ENCODE measurements at regions not wholly inside any gene's neighbourhood (a gene's known extent, or its start where the extent isn't known, plus 50 kb on each side); places are given as distances from the start of the nearest gene placed in this dataset.

DNA sequence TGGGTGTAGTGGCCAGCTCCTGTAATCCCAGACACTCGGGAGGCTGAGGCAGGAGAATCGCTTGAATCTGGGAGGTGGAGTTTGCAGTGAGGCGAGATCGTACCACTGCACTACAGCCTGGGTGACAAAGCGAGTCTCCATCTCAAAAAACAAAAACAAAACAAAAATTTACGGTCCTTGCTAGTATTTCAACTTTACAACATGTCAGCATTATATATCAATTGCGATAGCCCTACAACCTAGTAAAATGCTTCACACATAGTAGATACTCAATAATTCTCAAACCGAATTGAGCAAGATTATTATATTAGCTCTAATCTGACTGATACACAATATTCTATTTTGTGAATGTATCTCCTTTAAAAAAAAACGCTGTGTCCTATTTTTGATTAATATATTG is 1411.0 kb upstream of the WWC1 start:
- DNase-seq, result no peak

DNA sequence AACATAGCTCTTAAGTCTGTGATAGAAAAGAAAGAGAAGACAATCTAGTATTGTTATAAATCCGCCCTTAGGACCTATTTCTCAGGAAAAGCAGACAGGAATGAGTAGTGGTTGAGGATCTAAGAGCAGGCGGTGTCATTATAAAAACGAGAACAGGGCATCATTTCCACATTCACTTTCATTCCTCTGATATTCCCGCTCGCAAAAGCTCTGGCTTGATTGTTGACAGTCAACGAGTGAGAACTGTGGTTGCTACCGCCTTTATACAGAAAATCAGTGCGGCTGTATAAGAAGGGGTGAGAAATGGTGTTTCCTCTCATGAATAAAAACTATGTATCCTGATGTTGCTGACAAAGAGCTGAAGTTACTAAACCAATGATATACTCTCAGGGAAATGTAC is 1409.6 kb upstream of the WWC1 start:
- DNase-seq, result no peak

DNA sequence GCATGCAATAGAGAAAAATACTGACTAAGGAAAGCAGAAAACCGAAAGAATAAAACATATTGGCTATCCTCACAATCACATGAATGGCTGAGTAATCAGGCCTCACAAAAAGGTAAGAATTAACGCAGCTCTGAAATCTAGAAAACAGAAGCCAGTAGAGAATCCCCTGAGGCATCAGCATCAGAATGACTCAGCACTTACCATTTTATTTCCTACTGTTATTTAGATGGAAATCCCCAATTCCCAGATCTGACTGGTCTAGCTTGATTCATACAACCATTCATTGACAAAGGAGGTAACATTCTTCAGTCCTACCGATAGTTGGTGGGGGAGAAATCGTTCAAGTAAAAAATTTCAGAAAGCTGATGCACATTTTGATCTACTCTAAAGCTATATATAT is 1408.4 kb upstream of the WWC1 start:
- DNase-seq, result no peak

DNA sequence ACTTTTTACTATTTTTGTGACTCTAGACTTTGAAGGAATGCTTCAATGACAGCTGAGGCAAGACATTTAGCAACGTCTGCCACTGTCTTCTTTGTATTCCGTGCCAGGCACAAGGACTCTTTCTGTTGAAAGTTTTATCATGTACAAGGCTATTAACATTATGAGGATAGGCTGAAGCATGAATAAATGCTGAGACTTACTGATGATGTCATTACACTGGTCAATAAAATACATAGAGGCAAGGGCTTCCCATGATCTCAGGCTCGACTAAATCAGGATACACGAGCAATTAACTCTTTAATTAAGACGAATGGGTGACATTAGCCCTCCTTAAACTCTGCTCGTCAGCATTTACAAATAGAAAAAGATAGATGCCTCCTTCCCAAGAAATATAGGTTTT is 1393.3 kb upstream of the WWC1 start:
- no peak for DNase-seq

DNA sequence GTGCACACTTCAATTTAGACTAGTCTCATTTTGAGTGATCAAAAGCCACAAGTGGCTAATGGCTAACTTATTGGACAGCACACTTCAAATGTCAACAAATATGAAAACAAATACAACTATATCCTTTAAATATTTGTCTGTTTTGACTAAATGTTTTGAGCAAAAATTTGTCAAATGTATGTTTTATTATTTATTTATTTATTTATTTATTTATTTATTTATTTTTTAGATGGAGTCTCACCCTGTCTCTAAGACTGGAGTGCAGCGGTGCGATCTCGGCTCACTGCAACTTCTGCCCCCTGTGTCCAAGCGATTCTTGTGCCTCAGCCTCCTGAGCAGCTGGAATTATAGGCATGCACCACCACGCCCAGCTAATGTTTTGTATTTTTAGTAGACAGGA is 1392.1 kb upstream of the WWC1 start:
- DNase-seq, result no peak

DNA sequence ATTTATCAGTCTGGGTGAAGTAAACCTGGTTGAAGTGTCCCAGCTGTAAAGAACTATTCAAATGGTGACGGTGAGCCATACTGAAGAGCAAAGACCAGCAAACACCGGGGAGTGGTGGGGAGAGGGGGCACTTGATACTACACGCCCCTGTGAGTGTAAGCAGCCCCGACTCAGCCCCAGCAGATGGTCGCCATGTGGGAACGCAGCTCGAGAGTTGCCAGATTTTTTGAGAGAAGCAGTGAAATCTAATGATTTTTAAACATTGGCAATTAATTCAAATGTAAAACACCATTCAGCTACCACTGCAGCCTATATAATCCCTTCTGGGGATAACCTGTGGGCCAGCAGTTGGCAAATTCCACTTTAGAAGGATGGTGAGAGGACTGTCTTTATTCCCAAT is 1386.9 kb upstream of the WWC1 start:
- no peak for DNase-seq

DNA sequence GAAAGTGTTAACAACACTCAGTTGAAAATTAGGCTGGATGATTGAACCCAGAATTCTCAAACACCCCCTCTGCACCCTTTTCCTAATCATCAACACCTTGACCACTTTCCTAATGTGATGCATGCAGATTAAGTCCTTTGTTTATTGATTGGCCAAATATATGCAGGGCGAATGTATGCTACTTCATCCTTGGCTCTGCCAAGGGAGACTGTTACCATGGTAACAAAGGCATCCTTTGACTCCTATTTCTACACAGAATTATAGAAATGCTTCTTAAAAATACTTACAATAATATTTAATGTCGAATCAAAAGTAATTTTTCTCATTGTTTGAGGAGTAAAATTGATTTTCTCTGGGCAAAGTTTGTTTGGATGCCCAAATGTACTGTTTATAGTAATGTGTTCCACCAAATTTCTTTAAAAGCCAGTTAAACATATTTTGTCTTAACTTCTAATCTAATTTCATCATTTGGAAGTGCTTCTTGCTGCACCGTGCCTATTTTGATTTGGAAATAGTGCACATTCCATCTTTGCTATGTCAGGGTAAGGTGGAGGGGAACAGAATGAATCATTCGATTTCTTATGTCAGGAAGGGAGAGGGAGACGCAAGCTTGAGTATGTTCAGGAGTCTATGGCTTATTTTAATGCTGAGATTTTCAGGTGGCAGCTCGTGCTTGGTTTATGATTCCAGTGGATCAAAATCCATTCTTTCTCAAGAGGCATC is 1384.3 kb upstream of the WWC1 start:
- DNase-seq, result no peak

DNA sequence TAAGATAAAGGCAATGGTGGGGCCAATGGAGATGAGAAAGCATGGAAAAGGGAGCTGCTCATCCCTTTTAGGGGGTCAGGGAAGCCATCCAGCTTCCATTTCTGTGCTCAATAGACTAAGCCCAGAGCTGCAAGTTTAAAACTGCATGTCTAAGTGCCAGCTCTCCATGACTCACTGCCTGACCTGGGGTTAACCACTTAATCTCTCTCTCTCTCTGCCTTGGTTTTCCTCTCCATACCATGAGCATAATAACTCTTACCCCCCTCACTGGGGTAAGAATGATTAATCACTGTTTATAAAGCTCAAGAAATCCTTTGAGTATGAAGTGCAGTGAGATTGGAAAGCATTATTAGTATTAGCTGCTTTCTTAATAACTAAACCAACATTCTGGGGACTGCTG is 1382.4 kb upstream of the WWC1 start:
- DNase-seq, result no peak

DNA sequence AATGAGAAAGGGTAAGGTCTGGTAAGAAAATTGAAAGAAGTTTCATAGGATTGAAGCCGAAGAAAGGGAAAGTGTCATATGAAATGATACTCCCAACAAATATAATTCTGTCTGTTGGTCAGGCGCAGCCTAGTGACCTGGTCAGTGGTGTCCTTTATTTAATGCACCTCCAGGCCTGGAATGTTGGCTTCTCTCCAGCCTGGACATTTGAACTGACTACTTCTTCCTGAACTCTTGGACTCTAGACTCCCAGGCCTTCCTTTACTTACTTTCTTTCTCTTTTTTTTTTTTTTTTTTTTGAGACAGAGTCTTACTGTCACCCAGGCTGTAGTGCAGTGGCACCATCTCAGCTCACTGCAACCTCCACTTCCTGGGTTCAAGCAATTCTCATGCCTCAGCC is 1381.5 kb upstream of the WWC1 start:
- DNase-seq, result no peak

DNA sequence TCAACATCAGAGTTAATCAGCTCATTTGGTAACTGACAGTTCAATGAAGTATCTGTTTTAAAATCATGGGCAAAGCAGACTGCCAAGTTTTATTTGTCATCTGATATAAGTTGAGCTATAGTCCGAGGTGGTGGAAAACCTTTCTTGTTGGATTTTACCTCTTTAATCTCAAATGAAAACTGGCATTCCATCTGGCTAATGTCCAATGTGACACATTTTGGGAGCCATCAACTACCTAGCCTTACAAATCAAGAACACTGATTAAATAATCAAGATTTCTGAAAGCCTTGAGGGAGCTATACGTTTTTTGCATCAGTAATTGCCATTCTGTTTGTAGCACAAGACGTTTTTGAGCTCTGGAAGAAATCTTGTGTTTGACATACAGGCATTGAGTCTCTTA is 1380.5 kb upstream of the WWC1 start:
- DNase-seq, result no peak

DNA sequence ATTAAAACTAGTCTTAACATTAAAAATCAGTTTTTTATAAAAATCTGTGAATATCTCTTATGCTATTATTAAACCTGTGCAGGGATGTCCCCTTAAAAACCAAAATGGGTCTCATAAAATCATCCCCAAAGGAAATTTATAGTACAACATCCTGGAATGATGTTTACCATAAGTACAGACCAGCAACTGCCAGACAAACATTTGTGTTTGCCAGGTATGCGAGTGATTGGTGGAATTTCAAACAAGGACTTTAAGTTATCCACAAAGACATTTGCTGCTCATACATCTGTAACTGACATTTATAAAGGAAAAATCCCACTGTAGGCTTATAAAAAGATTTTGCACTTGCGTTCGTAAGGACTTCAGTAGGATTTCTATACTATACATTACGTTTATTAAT is 1375.4 kb upstream of the WWC1 start:
- DNase-seq, result no peak

DNA sequence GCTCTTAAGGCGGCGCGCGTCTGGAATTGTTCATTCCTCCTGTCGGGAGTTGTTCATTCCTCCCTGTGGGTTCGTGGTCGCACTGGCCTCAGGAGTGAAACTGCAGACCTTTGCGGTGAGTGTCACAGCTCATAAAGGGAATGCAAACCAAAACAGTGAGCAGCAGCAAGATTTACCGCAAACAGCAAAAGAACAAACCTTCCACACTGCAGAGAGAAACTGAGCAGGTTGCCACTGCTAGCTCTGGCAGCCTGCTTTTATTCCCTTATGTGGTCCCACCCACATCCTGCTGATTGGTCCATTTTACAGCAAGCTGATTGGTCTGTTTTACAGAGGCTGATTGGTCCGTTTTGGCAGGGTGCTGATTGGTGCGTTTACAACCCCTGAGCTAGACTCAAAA is 1365.3 kb upstream of the WWC1 start:
- no peak for DNase-seq

DNA sequence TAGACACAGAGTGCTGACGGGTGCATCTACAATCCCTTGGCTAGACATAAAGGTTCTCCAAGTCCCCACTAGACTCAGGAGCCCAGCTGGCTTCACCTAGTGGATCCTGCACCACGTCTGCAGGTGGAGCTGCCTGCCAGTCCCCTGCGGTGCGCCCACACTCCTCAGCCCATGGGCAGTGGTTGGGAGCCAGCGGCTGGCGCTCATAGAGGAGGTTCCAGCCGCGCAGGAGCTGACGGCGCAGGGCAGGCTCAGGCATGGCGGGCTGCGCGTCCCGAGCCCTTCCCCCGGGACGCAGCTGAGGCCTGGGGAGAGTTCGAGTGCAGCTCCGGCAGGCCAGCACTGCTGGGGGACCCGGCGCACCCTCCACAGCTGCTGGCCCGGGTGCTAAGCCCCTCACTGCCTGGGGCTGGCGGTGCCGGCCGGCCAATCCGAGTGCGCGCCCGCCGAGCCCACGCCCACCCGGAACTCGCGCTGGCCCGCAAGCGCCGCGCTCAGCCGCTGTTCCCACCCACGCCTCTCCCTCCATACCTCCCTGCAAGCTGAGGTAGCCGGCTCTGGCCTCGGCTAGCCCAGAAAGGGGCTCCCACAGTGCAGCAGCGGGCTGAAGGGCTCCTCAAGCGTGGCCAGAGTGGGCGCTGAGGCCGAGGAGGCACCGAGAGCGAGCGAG is 1364.5 kb upstream of the WWC1 start:
- DNase-seq, result peak; percentile 4

DNA sequence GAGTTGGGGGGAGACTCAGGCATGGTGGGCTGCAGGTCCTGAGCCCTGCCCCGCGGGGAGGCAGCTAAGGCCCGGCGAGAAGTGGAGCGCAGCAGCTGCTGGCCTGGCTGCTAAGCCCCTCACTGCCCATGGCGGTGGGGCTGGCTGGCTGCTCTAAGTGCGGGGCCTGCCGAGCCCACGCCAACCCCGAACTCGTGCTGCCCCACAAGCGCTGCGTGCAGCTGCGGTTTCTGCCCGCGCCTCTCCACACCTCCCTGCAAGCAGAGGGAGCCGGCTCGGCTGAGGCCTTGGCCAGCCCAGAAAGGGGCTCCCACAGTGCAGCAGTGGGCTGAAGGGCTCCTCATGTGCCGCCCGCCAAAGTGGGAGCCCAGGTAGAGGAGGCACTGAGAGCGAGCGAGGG is 1355.1 kb upstream of the WWC1 start:
- DNase-seq, result no peak

DNA sequence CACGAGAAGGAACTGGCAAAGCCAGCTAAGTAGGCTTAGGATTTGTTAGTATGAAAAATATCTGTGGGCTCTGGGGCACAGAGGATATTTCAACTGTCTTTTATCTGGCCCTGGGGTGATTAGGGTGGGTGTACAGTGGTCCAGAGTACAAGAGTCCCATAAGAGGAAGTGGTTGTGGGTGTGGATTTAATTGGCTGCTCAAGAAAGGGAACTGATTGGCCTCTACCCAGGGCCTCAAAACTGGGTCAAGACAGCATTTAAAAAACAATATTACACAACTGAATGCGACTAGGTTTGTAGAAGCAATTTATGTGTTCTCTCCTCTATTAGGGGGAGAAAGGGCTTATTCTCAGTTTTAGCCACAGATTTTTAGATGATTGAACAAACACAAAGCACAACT is 1353.4 kb upstream of the WWC1 start:
- no peak for DNase-seq

DNA sequence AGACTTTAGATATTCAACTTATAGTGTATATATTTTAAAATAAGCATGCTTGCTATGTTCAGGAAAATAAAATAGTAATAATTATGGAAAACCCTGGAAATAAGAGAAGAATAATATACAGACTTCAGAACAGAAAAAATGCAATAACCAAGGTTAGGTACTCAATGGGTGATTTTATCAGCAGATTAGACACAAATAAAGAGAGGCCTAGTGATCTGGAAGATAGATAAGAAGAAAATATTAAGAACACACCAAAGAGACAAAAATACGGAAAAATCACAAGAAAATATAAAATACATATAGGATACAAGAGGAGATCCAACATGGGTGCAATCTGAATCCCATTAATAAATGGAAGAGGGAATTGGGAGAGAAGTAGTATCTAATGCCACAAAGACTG is 1348.5 kb upstream of the WWC1 start:
- no peak for DNase-seq

DNA sequence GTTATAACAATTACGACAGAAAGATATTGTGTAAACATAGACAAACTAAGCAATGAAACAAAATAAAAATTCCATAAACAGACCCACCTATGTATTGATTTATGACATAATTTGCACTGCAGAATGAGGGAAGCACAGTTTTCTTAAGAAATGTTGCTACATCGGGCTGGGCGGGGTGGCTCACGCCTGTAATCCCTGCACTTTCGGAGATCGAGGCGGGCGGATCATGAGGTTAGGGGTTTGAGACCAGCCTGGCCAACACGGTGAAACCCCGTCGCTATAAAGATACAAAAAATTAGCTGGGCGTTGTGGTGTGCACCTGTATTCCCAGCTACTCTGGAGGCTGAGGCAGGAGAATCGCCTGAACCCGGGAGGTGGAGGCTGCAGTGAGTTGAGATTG is 1344.4 kb upstream of the WWC1 start:
- DNase-seq, result no peak

DNA sequence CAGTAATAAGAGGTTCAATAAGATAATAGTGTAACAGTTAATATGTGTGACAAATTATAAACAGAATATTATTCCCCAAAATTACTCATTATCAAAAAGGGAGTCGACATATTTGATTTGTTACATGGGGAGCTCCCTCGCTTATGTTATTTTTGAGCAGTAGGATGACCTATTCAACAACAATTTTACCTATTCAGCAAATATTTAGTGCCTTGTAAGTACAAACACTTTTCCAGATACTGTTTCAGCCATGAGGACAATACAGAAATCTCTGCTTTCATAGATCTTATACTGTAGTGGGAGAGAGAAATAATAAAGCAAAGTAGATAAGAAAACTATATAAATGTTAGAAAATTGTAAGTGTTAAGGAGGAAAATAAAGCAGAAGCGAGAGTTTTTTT is 1342.8 kb upstream of the WWC1 start:
- DNase-seq, result no peak

DNA sequence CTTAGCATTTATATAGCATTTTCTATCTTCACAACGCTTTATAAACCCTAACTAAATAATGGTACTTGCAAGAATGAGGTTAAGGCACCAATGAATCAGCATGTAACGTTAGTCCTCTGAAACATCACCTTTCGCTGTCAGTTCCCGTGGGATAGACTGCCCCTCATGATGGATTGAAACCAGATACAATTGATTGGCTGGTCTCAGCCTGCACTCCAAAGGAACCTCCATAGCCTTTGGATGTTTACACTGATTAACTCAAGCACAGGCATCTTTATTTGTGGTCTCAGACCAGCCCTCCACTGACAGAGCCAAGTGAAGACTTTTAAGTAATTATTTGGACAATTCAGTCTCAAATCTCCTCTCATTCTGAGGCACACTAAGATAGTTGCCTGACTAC is 1339.4 kb upstream of the WWC1 start:
- DNase-seq, result no peak

DNA sequence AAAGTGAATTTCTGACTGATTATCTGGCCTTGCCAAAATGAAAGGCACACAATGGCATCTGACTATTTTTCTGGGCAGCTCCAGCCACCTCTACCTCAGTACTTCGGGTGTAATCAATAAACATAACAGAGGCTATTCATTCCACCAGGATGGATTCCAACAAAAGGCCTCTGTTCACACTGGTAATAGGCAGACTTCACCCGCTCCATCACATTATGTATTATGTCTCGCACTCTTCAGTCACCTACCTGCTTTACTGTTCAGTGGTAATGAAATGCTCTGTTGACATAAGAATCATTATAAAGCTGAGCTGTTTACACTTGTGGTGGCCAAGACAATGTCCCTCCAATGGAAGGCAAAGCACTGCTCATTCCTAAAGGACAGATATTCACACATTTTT is 1333.7 kb upstream of the WWC1 start:
- no peak for DNase-seq

DNA sequence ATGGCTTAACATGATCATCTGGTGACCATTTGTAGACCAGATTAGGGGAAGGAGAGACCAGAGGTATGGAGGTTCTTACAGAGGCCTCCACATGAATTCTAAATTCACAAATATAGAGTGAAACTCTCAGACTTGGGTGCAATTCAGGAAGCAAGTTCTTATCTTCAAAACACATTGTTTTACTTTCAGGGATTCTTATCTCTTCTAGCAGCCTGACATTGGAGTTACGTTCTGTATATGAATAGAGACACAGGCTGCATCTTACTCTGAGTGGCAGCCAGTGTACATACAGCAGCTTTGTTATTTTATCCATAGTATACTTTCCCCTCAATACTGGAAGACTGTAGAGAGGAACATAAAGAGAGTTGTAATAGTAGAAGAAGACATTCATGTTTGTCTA is 1331.7 kb upstream of the WWC1 start:
- no peak for DNase-seq

DNA sequence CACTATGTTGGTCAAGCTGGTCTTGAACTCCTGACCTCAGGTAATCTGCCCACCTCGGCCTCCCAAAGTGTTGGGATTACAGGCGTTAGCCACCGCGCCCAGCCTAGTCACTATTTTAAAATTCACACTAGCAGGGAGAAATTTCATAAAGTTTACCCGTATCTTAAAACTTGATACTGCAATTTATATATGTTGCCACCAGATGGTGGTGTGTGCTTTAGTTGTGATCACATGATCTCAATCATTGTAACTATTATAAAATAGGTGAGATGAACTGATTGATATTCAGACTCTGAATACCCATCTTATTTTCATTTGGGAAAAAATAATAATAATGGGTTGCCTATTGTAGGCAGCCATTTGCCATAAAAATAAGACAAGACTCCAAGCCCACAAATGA is 1330.4 kb upstream of the WWC1 start:
- DNase-seq, result peak; percentile 43

DNA sequence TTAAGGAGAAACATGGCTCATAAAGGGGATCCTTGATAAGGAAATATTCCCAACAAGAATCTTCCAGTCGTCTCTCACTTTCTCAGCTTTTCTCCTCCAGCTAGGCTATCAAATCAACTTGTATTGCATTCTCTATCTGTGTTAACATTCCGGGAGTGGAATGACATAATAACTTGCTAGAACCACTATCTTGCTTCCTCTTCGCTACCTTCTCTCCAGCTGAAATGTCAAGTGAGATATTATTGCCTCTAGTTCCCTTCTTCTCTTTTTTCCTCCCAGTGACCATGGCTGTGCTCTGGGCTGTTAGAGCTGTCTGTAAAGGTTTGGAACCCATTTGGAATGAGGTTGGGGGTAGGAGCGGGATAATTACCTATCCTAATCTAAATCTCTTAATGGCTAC is 1329.5 kb upstream of the WWC1 start:
- DNase-seq, result no peak

DNA sequence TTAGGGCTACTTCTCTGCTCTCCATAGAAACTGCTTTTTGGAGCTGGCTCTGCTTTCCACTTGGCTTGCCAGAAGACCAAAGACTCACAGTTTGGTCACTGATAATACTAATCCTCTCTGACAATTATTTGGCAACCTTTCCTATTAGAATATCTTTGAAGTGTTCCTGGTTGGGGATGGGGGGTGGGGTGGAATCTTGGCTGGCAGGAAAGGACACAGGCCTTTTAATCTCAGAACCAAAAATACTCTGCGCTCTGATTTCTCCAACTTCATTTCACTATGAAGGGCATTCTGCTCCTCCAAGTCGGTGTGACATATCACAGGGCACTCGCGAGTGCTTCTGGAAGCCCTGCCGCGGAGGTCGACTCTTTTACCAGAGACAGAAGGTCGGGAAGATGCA is 1329.0 kb upstream of the WWC1 start:
- DNase-seq, result no peak

DNA sequence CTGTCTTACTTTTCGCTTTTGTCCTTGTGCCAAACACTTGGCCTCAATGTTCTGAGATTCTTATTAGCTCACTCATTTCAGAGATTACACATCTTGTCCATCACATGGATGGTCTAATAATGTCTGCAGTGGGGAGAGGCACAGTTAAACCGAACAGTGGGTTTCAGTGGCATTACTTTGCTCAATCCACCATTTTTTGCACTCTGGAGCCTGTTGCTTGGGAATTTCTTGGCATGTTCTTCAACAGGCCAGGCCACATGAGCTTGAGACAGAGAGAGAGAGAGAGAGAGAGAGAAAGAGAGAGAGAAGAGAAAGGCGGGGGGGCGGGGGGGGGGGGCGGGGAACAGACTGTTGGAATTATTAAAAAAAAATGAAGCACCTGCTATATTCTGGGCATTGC is 1327.8 kb upstream of the WWC1 start:
- DNase-seq, result no peak
